ENCODE measurements at regions not wholly inside any gene's neighbourhood (a gene's known extent, or its start where the extent isn't known, plus 50 kb on each side); places are given as distances from the start of the nearest gene placed in this dataset.
"Not testable (repeated sequence)": the region's sequence is repeated elsewhere in the genome, so short reads cannot be mapped to it uniquely, and the experiment has no call there.

DNA sequence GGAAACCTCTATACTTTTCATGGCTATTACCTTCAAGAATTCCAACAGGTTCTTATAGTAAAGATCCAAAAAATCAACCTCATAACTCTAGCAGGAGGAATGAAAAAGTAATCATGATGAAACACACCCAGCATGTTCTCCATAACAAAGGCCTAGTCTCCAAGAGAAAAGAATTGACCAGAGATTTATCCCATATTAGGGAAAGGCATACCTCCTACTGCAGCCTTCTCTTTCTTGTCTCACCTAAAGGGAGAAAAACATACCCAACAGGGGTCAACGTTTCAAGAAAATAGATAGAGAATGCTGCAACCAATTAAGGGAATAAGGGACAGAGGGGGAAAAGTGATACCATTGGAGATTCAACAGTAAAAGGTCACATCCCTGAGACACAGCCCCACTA lies 262.5 kb downstream of the FRK start:
- no peak for DNase-seq

DNA sequence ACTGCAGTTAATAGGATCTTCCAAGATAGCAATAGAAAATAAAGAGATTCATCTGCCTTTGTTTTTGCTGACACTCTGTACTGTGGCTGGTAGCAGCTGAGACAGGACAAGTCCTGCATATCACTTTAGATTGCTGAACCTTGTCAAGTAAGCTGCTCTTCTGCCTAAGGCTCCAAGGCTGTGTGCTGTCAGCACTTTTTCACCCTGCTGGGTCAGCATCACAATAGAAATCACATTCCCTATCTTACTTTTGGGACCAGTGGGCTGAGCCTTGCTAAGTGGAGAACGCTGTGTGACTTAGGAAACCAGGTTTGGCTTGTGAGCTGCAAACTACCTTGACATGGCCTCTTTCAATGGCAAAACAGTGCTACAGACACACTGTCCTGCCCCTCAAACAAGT lies 263.9 kb downstream of the FRK start:
- no peak for DNase-seq

DNA sequence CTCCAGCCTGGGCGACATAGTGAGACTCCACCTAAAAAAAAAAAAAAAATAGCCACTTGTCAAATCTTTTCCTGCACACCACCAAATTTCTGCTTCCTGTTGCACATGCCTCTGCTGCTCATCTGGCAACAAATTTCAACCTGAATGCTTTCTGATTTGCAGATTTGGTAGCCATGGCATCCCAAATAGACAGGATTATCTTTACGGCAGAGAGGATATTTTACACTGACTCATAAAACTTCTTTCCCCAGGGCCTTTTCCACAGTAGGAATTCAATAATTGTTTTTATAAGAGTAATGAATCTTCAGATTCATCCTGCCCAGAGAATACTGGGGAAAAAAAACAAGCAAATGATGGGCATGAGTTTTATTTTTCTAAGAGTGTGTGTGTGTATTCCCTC lies 264.6 kb downstream of the FRK start:
- no peak for DNase-seq

DNA sequence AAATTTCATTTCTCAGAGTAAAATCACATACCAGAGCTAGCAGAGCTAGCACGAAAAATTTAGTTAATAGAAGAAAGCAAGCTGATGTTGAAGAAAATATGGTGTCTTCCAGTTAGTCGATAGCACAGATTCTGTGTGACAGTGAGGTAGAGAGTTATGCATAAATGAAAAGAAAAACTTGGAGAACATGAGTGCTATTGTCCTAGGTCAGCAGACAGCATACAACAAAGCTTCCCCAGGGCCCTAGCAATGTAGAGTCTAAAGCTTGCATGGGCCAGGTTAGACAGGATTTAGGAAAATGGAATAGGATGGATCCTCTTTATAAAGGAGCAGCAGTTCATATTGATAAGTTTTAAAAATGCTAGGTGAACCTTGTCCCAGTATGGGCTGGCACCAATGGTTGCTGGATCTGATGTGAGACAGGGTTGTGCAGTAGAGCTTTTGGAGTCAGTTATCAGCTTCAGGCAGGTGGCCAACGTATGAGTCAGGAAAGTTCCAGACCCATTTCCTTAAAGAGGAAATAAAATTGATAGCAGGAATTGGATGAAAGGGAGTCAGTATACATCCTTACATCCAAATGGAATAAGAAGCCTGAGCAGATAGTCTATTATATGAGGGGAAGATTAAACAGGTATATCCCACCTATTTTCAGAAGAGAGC lies 277.2 kb downstream of the FRK start:
- peak; percentile 5 for DNase-seq

DNA sequence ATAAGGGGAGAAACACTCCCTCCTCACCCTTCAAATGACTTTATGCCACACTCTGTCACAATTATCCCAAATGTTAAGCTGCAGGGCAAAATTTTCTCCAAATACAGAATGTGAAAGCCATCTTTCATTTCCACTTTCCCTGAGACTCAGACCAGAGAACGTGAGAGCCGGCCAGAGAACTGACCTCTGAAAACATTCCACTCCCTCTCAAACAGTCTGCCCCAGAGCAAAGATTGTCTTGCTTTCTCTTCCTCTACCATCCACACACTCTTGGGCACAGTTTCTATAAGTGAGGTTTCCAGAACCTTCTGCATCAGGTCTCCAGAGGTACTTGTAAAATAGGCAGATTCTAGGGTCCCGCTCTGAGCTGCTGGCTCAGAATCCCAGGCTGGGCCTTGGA lies 278.1 kb downstream of the FRK start:
- DNase-seq = no peak

DNA sequence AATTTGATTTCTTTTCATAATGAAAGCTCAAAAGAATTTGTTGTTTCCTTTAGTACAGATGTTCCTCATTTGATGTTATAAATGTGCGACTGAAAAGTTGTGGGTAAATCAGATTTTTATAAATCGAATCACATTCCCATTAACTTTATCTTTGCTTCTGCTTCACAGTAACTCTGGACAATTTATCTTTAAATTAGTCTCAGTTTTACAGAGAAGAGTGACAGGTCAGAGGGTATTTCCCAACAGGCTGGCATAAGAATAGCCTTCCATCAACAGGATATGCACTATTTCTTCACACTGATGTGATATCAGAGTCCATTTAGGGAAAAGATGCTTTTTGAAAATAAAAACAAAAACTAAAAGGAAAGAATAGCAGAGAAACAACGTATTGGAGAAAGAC lies 286.9 kb downstream of the FRK start:
- DNase-seq = no peak

DNA sequence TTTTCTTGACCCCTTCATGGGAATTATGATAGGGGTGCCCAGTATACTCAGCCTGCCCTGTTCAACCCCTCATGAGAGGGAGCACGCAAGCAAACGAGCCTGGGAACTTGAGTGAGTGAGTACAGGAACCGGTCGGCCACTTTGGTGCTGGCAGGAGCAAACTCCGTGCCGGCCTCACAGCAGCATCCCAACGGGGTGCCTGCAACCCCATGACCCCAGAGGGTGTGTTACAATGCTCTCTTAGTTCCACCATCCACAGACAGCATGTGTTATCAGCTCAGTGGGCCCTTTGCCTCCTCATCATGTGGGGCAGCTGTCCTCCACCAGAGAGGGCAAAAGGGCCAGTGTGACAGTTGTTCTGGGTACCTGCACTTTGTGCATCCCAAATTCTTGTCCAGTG lies 289.8 kb downstream of the FRK start:
- DNase-seq = no peak

DNA sequence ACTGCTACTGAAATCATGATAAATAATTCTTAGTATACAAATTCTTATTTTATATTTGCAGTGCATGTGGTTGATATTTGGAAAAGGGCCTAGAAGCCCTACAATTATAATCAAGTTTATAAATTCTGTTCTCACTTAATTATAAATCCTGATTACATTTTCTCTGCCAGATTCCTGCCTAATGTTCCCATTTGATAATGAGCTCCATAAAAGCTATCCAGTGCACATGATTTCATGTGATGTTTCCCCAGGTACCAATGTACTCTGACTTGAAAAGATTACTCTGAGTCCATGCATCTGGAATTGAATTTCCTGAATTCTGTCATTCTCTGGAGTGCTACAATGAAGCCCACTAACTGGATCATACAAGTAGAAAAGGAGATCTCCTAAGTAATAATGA lies 292.2 kb downstream of the FRK start:
- DNase-seq = no peak

DNA sequence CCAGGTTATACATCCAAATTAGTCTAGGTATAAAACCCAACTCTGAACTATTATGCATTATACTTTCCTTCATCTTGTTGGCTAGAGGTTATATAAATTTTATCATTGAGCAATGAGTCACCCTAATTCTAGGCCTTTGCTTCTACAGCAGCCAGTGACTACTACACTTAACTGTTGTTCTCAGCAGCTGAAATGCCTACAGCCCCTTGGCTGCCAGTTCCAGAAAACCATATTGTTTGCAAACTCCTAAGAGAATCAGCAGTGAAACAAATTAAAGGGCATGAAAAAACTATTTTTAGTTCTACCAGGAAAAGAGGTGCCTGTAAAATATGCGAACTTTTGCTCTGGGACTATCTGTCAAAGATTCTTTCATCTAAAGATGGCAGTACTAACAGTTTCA lies 292.8 kb downstream of the FRK start:
- no peak for DNase-seq

DNA sequence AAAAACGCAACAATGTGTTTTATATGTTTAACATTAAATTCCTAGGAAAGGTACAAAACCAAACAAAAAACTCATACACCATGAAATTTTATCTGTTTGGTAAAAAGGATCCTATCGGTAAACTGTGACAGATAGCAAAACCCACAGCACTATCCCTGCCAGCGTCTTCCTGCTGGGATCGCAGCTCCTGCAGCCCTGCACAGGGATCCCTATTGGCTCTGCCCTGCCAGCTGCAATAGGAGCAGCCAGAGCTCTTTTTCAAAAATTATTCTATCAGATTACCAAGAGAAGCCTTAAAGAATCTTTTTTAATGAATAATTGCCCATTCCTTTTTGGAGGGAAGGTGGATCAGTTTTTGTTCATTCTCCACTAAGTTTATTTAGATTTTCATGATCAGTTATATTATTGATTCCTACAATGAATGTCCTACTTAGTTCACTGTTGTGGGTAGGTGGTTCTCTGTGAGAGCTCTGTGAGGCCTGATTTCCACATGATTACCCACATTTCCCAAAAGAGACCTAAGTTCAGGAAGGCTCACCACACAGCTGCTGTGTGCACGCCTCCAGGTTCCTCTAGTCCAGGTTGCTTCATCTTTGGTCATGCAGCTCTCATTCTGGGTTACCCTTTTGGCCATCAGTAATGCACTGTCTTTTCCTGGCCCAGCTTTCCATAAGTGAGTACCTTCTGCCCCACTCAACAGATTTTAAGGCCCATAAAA lies 293.8 kb downstream of the FRK start:
- no peak for DNase-seq

DNA sequence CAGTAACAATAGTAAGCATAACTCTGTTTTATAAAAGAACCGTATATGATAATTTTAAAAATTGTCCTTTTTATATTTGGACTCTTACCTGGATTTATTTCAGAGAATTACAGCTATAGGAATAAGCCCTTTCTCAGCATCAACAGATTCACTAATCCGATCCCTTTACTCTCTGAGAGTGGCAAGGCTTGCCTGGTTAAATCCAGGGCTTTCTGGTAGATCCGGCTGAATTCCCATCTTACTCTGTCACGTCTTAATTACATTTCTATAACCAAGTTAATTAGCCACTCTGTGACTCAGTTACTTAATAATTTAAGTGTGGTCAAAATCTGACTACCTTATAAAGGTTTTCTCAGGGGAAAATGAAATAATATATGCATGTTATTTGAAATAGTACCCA lies 294.7 kb downstream of the FRK start:
- DNase-seq = no peak

DNA sequence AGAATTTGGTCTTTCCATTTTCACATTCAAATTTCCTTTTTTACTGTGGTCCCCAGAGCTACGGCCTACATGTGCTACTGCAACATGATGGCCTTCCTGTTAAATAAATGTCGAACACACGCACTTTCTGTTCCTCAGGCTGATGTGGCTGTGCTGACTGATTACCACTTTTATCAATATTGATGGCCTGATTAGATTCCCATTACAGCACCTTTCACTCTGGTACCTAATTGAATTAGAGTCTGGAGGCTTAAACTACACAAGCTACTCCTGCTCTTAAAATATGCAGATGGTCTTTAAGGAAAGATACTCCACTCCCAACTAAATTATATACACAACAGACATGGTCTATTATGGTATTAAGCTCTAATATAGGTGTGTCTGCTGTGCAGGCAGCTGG lies 301.6 kb downstream of the FRK start:
- DNase-seq = no peak

DNA sequence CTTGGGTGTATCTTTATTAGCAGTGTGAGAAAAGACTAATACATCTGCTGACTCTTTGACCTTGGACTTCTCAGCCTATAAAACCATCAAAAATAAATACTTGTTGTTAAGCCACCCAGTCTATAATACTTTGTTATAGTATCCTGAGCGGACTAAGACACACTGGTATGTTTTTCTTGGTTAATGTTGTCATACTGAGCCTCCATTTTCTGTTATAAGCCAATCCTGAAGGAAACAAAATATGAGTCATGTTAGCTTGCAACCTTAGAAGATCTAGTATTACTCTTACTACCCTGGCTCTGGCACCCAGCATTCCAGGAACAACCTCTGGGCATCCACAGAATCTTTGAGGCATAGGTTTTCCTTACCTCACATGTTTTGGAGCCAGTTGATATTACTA lies 307.2 kb downstream of the FRK start:
- DNase-seq = no peak

DNA sequence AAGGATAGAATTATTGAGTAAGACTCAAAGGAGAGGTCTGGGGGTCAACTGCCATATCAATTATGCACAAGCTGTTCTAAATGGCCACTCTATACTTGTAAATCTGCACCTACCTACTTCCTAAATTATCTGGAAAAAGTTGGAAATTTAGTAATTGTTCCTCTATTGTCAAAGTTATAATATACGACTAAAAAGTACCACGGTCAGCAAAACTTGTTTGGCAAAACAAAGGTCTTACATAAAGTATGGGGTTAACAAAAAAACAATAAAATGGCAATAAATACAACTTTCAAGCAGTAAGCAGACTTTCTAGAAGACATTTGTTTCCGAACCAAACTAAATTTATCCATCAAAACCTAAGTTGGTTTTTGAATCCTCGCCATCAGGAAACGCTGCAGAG lies 309.7 kb downstream of the FRK start:
- DNase-seq = no peak

DNA sequence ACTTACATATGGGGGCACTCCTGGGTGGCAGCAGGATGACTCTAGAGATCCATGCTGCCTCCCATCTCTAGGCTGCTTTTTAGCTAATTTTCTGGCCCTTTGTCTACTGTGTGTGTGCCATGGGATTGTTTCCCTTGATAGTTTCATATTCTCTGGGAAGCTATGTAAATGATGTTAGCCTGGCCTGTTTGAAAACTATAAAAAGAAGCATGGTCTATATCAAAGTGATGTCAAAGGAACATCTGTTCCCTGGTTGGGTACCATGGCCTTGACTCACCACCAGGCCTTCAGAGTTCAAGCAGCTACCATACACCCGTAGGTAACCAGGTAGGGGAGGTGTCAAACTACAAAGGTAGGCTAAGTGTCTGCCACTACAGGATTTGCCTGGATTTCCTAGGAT lies 310.4 kb downstream of the FRK start:
- DNase-seq = no peak

DNA sequence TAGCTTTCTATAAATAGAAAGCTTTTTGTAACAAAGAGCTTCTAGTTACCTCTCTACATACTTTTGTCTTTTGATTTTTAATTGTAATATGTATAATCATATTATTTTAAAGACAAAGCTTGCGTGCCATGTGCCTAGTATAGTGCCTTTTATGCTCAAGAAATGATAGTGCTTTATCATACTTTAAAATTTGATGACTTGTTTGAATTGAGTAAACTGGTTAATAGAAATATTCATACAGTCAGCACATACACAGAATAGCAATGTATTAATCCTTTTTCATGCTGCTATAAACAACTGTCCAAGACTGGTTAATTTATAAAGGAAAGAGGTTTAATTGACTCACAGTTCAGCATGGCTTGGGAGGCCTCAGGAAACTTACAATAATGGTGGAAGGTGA lies 313.0 kb downstream of the FRK start:
- DNase-seq = no peak

DNA sequence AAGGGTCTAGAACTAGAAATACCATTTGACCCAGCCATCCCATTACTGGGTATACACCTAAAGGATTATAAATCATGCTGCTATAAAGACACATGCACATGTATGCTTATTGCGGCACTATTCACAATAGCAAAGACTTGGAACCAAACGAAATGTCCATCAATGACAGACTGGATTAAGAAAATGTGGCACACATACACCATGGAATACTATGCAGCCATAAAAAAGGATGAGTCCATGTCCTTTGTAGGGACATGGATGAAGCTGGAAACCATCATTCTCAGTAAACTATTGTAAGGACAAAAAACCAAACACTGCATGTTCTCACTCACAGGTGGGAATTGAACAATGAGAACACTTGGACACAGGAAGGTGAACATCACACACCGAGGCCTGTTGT lies 314.1 kb downstream of the FRK start:
- DNase-seq = not testable (repeated sequence)

DNA sequence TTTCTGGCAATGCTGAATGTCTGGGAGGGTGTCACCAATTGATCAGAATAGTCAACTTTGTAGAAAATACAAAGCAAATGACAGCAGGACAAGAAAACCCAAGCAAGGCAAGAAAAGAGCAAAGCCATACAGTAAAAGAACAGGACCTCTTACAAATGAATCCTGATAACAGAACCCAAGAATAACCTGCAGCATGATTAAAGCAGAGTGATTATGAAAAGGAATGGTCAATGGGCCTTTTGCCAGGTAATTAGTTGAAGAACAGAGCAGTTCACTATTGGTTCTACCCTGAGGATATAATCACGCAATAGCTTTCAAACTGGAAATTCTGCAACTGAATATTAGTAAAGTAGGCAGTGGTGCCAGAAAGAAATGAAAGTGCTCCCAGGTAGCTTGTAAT lies 319.8 kb downstream of the FRK start:
- no peak for DNase-seq

DNA sequence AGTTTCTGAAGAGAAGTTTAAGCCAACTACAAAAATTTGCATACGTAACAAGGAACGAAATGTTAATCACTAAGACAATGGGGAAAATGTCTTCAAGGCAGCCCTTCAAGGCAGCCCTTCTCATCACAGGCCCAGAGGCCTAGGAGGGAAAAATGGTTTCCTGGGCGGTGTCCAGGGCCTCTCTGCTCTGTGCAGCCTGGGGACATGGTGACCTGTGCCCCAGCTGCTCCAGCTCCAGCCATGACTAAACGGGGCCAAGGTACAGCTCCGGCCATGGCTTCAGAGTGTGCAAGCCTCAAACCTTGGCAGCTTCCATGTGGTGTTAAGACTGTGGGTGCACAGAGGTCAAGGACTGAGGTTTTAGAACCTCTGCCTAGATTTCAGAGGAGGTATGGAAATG lies 325.1 kb downstream of the FRK start:
- no peak for DNase-seq

DNA sequence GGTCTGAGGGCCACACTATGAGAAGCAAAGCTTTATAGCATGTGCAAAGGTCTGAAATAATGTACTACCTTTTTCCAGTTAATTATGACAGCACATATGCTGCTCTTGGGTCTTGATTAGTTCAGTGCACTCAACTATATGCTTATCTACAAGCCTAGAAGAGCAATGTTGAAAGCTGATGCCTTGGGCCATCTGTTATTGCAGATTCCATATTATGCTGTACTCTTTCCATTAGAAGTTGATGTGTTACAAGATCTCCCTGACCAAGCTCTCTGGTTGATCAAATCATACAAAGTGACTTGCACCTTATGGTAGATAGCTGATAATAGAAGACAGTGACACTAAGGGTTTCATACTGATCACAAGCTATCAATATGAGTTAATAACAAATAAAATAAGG lies 327.3 kb downstream of the FRK start:
- DNase-seq = no peak

DNA sequence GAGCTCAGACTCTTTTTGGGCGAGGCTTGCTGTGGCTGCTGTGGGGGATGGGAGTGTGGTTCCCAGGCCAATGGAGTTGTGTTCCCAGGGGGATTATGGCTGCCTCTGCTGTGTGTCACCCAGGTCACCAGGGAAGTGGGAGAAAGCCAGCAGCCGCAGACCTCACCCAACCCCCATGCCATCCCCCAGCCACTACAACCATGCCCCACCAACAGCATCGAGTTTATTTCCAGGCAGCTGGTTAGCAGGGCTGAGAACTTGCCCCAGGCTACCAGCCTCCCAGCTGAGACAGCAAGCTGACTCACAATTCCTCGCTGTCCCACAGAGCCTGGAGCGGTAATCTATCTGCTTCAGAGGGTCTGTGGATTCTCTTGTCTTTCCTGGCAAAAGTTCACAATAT lies 331.7 kb downstream of the FRK start:
- DNase-seq = no peak

DNA sequence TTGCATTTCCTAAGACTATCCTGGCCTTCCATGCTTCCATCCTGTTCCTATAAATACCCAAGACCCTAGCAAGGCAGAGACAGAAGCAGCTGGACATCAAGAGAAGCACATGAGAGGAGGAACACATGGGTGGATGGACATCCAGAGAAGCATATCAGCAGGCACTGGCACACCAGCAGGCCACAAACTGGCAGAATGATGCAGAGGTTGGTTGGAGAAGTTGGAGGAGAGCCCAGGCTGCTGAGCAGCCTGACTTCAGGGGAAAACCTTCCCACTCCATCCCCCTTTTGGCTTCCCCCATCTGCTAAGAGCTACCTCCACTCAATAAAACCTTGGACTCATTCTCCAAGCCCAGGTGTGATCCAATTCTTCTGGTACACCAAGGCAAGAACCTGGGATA lies 332.5 kb downstream of the FRK start:
- no peak for DNase-seq

DNA sequence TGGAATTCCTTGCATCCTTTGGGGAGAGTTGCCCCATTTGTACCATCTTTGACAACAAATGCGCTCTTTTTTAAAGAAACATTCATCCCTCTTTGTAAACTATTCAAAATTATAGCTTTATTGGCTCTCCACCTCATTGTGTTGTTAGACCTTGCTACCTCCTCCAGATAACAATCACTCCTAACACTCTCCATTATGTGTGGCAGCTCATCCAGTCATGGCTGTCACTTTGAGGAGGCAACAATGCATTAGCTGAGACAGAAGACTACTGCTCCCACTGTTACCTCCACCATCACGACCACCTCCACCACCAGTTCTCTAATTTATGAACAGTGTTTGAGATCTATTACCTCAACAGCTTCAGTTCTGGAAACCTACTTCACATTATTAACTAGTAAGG lies 339.1 kb downstream of the FRK start:
- no peak for DNase-seq

DNA sequence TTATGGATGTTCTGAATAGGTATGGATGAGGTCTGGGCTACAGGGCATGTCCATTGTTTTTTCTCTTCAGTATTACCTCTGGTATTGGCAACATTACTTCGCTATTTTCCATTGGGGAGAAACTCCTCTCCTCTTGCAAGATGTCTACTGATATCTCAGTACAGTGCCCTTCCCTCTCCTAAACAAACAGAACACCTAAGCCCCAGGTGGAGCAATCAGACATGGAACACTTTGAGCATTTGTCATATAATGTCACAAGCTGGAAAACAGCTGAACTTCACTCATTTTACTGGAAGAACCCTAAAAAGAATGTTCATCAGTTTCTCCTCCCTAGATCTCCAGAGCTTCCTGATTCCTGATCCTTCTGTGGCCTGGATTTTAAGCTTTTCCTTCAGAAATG lies 339.8 kb downstream of the FRK start:
- no peak for DNase-seq

DNA sequence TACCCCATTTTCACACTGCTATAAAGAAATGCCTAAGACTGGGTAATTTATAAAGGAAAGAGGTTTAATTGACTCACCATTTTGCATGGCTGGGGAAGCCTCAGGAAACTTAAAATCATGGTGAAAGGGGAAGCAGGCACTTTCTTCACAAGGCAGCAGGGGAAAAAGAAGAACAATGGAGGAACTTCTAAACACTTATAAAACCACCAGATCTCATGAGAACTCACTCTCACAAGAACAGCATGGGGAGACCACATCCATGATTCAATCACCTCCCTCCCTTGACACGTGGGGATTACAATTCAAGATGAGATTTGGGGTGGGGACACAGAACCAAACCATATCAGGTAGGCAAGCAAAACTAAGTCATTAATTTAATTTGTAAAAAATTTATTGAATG lies 343.2 kb downstream of the FRK start:
- DNase-seq = no peak
